GM18517 (cell line): ENCODE measurements at regions not wholly inside any gene's neighbourhood (a gene's known extent, or its start where the extent isn't known, plus 50 kb on each side); places are given as distances from the start of the nearest gene placed in this dataset.

Experiments
- ATAC-seq: cut with Tn5 transposase; IDR thresholded peaks from one replicate; pipeline ENCODE4 v1.9.1; 2021; ENCODE audit warnings: mild to moderate bottlenecking, moderate library complexity; ENCODE audit not compliant: unreplicated experiment

DNA sequence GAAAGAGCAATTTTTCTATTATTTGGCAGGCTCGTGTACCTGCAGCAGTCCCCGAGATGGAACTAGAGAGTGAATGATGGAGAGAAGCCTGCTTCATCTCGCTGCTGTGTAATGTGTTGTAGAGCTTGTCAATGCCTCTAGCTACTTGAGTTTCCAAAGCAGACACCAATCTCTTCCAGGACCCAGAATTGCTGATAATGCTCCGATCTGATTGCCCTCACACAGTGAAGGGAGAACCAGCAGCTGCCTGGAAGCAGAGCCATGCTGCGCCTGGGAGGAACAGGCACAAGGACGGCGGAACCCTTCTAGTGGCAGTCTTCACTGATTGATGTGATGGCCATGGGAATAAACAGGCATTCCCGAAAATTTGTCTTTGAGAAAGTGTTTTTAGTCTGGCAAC, 288.0 kb downstream of the ICE1 start:
- no peak for ATAC-seq

- ATAC-seq = no peak
These were observed 286.0 kb downstream of the ICE1 start for GRCh38 chr5:5708367-5708919.

GRCh38 chr5:5705010-5705409, 282.5 kb downstream of the ICE1 start:
- ATAC-seq = no peak

DNA sequence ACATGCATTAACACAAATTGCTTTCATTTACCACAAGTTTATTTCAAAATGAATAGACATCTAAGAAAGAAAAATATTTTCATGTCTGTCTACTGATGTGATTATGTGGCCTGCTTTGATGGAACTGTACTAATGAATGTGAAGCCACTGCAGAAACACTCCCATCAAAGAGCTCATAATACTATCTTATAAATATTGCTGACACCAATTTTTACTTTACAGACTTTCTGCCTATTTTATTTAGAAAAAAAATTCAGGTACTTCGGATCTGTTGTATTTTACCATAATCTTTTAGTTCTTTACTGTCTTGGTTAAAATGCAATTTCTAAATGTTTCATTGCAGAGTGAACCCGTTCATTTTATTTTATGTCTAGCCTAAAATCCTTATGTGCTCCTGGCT, 281.9 kb downstream of the ICE1 start:
- no peak for ATAC-seq

DNA sequence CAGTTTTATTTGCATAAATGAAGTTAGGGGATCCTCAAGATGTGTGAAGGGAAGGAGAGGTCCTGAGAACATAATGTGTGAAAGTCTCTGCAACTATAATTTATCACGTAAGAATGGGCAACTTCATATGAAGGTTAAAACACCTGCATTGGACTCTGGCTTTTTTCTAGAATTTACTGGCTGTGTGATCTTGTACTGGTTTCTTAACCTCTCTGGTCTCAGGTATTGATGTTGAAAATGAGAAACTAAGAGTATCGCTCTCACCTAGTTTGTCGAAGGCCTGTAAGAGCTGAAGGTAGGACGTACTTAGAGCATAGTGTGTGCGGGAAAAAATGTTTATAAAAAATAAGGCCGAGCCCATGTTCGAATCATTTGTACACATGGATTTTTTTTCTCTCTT, 280.5 kb downstream of the ICE1 start:
- no peak for ATAC-seq

- no peak for ATAC-seq
These were observed 278.1 kb downstream of the ICE1 start for GRCh38 chr5:5700549-5700948.

GRCh38 chr5:5699062-5699461, 276.6 kb downstream of the ICE1 start:
- no peak for ATAC-seq

DNA sequence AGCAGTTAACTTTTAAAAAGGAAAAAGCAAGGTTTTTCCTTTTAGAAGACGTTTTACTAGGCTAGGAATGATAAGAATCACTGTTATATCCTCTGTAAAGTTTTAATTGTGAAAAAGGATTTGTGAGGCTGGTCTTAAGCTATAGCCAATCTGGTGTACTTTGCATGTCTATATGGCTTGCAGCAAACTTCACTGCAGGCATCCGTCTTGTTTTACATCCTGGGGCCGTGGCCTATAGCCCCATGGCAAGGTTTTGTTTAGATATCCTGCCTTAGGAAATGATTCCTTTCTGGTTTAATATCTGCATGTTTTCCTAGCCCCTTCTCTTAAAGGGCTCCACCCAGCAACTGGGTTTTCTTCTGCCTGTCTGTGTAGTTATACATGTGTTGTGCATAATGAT, 272.8 kb downstream of the ICE1 start:
- ATAC-seq = no peak

DNA sequence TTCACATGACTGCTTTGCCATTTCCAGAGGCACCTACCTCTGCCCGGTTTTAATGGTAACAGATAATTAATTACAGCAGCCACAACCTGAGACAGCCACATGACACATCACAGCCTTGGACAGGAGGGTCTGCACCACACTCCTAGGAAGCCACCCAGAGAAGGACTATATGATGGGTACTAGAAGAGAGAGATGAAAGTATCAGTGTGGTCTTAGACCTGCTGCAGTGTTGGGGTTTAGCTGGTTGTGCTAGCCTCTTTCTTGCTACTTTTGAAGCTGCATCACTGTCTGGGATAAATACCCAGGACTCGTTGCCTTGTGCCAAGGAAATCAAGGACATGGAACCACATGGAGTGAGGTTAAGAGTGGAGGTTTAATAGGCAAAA, 266.4 kb downstream of the ICE1 start:
- ATAC-seq = no peak

DNA sequence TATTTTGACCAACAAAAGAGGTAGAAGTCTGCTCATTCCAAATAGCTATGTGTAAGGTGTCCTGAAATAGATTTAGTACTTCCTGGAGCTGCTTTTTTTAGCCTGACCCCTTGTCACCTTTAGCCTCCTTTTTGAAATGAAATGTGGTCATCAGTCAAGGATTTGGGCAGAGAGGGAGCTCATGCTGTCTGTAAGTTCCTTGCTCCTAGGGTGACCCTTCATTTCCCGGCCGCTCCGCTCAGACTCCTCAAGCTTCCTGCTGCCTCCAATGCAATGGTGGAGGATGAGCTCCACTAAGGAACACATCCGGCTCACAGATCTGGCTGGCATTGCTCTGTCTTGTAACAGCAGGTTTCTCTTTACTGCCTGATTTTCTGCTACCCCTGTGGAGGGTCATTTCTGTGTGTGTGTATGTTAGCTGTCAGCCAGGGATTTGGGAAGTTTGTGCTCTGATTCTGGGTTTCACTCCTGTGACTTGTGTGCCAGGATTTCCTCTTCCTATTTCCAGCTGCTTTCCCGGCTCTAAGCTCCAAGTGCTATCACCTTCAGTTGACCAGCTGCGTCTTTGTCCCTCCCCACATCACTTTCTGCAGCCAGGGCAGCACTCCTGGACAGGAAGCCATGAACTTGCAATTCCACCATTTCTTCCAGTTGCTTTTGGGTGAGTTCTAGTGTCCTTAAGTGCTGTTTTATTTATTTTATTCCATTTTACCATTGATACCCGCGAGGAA, 265.9 kb downstream of the ICE1 start:
- no peak for ATAC-seq

DNA sequence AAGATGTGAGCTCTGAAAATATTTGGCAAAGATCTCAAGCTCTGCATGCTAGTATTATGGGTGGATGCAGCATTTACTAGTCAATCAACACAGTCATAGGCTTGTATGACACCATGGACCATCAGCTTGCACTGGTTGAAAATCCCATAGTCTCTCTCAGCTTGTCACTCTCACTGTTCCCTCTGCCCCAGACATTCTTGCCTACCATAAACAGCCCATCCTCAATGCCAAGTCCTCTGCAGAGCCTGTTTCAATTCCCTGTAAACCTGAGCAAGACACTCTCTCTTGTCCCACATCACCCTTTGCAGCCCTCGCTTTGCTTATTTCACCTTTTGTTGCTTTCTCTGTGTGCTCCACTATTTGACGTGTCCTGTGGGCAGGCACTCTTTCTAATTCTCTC, 264.6 kb downstream of the ICE1 start:
- no peak for ATAC-seq

- no peak for ATAC-seq
These were observed 263.9 kb downstream of the ICE1 start for GRCh38 chr5:5686356-5686755.

DNA sequence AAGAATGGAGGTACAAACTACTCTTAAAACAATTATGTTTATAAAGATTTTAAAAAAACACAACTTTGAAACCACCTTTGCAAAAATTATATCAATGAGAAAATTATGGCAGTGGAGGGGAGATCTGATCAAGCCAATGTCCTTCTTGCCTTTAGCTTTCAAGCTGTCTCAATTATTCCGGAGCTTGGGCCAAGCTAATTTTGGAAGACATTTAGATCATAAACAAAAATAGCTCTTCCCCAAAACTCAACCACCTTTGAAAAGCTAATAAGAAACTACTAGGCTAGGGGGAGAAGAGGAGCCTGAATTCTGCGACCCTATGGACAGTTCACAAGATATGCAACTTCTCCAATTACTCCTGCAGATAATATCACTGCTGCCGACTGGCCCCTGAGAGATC, 263.3 kb downstream of the ICE1 start:
- no peak for ATAC-seq

GRCh38 chr5:5683174-5683573, 260.7 kb downstream of the ICE1 start:
- no peak for ATAC-seq

DNA sequence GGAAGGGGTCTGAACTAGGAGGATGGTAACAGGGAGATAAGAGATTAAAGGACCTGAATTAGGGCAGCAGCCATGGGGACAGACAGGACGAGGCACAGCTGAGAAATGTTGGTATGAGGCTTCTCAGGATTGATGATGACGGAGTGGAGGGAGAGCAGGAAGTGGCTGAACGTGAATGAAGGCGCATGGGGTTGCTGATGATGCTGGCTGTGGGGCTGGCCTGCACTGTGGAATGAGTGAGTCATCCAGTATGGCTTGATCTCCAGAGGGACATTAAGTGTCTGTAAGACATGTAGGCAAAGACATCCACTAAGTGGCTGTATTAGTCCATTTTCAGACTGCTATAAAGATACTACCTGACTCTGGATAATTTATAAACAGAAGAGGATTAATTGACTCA, 256.4 kb downstream of the ICE1 start:
- no peak for ATAC-seq

DNA sequence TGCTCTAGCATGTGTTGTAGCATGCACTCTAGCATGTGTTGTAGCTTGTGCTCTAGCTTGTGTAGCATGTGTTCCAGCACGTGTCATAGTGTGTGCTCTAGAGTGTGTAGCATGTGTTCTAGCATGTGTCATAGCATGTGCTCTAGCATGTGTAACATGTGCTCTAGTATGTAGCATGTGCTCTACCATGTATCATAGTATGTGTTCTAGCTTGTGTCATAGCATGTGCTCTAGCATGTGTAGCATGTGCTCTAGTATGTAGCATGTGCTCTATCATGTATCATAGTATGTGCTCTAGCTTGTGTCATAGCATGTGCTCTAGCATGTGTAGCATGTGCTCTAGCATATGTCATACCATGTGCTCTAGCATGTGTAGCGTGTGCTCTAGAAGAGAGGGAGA, 255.3 kb downstream of the ICE1 start:
- ATAC-seq = no peak

- ATAC-seq = no peak
These were observed 253.7 kb downstream of the ICE1 start for GRCh38 chr5:5676218-5676617.

GRCh38 chr5:5675511-5675910, 253.0 kb downstream of the ICE1 start:
- ATAC-seq = no peak

DNA sequence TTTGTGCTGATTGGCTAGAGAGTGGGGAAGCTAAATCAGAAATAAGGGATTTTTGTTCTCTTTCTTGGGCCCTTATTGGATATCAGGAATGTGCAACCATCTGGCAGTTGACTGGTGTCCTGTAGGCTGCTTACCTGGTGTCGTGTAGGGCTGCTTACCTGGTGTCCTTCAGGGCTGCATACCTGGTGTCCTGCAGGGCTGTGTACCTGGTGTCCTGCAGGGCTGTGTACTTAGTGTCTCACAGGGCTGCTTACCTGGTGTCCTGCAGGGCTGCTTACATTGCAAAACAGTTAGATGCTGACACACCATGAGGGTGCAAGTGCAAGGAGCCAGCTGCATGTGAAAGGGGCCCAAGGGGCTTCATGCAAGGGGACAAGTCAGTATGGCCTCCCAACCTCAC, 249.3 kb downstream of the ICE1 start:
- ATAC-seq = no peak

DNA sequence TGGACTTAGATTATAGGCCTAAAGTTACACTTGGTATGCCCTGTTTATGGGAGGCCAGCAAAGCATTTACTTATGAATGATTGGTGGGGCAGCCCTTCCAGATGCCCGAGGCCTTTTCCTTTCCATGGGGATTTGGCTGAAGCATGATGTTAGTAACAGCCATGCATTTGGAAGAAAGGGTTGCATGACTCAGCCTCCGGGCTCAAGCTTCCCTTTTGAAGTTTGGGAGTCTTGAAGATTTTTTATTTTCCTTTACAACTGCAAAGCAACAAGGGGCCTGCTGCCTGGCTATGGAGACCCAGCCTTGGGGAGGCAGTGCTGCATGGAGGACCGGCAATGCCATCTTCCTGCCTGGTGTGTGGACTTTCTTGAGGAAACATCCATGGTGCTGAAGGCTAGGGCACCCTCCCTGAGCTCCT, 244.7 kb downstream of the ICE1 start:
- no peak for ATAC-seq

DNA sequence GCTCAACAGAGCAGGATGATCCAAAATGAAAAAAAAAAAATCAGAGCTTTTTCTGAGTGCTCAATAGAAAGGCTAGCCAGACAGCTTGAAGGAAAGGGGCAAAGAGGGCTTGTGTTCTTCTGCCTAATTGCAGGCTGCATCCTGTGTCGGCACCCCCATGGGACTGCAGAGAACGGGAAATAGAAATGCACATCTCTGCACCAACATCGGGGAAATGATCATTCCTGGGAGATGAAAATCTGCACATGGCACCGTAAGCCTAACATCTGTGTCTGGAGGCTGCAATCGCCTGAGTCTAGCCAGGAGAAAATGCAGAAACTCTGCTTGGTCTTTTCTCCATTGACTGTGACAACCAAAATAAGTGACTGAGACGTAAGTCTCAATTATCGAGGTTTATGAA, 243.9 kb downstream of the ICE1 start:
- ATAC-seq = no peak

- no peak for ATAC-seq
These were observed 243.5 kb downstream of the ICE1 start for GRCh38 chr5:5666076-5666365.
